ENCODE measurements at regions not wholly inside any gene's neighbourhood (a gene's known extent, or its start where the extent isn't known, plus 50 kb on each side); places are given as distances from the start of the nearest gene placed in this dataset.

- TF ChIP-seq CTCF (IDR thresholded peaks at IDR 0.05) (no peak), POLR2A (IDR thresholded peaks at IDR 0.05) (no peak)
- no peak for DNase-seq
- Histone ChIP-seq H3K4me3 (replicated peaks in 1 of 3) (no peak overlapping the region), H3K9me3 (no peaks in the 10 kb centered on the region), H3K27ac (no peak overlapping the region), H3K36me3 (no peaks in the 10 kb centered on the region), H3K27me3 (no peaks in the 10 kb centered on the region), H3K4me1 (no peaks in the 10 kb centered on the region)
- intact Hi-C loops (cut with DNase I) = no loop called here
- 68 to 82% methylated on average over 3 of the region's 3 CpGs for WGBS, 2 donors
Measured at GRCh38 chrX:131617182-131617581, 73.3 kb downstream of the OR13H1 start.

- TF ChIP-seq CTCF (IDR thresholded peaks at IDR 0.05) = no peak
- TF ChIP-seq POLR2A (IDR thresholded peaks at IDR 0.05) = no peak
Measured at GRCh38 chrX:131621650-131622049, 77.8 kb downstream of the OR13H1 start.

GRCh38 chrX:131626681-131627296 lies 82.9 kb downstream of the OR13H1 start:
- WGBS, 2 donors = 16 to 17% methylated on average over 3 of the region's 3 CpGs
- no peaks in the 10 kb centered on the region for H3K36me3 ChIP-seq
- H3K4me1 ChIP-seq = no peaks in the 10 kb centered on the region
- no peaks in the 10 kb centered on the region for H3K9me3 ChIP-seq
- no peak for DNase-seq
- H3K4me3 ChIP-seq (replicated peaks in 1 of 3) = no peak overlapping the region
- H3K27me3 ChIP-seq = no peaks in the 10 kb centered on the region
- TF ChIP-seq POLR2A (IDR thresholded peaks at IDR 0.05) (no peak), CTCF (IDR thresholded peaks at IDR 0.05) (no peak)
- no peak overlapping the region for H3K27ac ChIP-seq
- intact Hi-C loops (cut with DNase I) = no loop called here

More at GRCh38 chrX:131621650-131622049, 77.8 kb downstream of the OR13H1 start:
- Histone ChIP-seq H3K27ac (no peak overlapping the region), H3K9me3 (no peaks in the 10 kb centered on the region), H3K4me3 (replicated peaks in 1 of 3) (no peak overlapping the region), H3K4me1 (no peaks in the 10 kb centered on the region), H3K27me3 (no peaks in the 10 kb centered on the region), H3K36me3 (no peaks in the 10 kb centered on the region)
- intact Hi-C loops (cut with DNase I) = no loop called here
- 32 to 50% methylated on average over 1 of the region's 1 CpG for WGBS, 2 donors
- DNase-seq = no peak

- Histone ChIP-seq H3K27me3 (no peaks in the 10 kb centered on the region), H3K36me3 (no peaks in the 10 kb centered on the region), H3K4me1 (no peaks in the 10 kb centered on the region), H3K4me3 (replicated peaks in 1 of 3) (no peak overlapping the region), H3K9me3 (no peaks in the 10 kb centered on the region), H3K27ac (no peak overlapping the region)
- intact Hi-C loops (cut with DNase I) = loop anchor here (10.0 kb wide), 1 partner anchor 636 kb away; no protein-coding TSS in a partner anchor
- TF ChIP-seq POLR2A (IDR thresholded peaks at IDR 0.05) (no peak), CTCF (IDR thresholded peaks at IDR 0.05) (no peak)
- DNase-seq = no peak
- WGBS, 2 donors = 87 to 92% methylated on average over 8 of the region's 8 CpGs
Measured at GRCh38 chrX:131630534-131630933, 86.7 kb downstream of the OR13H1 start.

GRCh38 chrX:131633285-131633917 lies 89.5 kb downstream of the OR13H1 start:
- Histone ChIP-seq H3K36me3 (no peaks in the 10 kb centered on the region), H3K4me3 (replicated peaks in 1 of 3) (no peak overlapping the region), H3K4me1 (no peaks in the 10 kb centered on the region), H3K27ac (no peak overlapping the region), H3K9me3 (no peaks in the 10 kb centered on the region), H3K27me3 (no peaks in the 10 kb centered on the region)
- intact Hi-C loops (cut with DNase I) = loop anchor here (10.0 kb wide), 1 partner anchor 639 kb away; no protein-coding TSS in a partner anchor
- DNase-seq = peak; percentile 31 to 51
- WGBS, 2 donors = 27 to 43% methylated on average over 11 to 12 of the region's 13 CpGs
- TF ChIP-seq CTCF (IDR thresholded peaks at IDR 0.05) (peak in 5 of 6 experiments; percentile 50 to 66 (median 58)), POLR2A (IDR thresholded peaks at IDR 0.05) (no peak)
